HG03575 (cell line): ENCODE measurements at regions not wholly inside any gene's neighbourhood (a gene's known extent, or its start where the extent isn't known, plus 50 kb on each side); places are given as distances from the start of the nearest gene placed in this dataset.

ENCODE experiments used
- ATAC-seq: cut with Tn5 transposase; IDR thresholded peaks from one replicate; pipeline ENCODE4 v1.9.1; 2021; ENCODE audit not compliant: unreplicated experiment, insufficient number of reproducible peaks, low FRiP score; ENCODE audit errors: extremely low read depth

- peak; percentile 84 for ATAC-seq
These were observed 316.0 kb upstream of the CBLB start for GRCh38 chr3:106184540-106185457.

DNA sequence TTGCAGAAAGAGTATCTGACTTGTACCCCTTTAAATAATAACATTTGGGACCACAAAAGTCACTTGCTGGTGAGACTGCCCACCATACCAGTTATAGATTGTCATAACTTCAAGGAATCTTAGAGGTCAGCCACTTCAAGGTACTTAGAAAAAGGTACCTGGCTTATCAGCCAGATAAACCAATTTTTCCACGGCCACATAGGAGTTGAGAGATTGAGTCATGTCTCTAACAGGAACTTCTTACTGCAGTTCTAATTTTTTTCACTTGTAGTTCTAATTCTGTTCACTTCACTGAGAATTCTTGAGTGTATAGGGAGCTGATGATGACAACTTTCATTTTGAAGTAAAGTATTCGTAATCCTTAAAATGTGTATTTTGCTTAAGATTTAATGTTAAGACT is 317.1 kb upstream of the CBLB start:
- no peak for ATAC-seq

- no peak for ATAC-seq
These were observed 321.5 kb upstream of the CBLB start for GRCh38 chr3:106190296-106190695.

GRCh38 chr3:106191211-106191610 is 322.4 kb upstream of the CBLB start:
- ATAC-seq: no peak

GRCh38 chr3:106191913-106192312 is 323.1 kb upstream of the CBLB start:
- no peak for ATAC-seq

DNA sequence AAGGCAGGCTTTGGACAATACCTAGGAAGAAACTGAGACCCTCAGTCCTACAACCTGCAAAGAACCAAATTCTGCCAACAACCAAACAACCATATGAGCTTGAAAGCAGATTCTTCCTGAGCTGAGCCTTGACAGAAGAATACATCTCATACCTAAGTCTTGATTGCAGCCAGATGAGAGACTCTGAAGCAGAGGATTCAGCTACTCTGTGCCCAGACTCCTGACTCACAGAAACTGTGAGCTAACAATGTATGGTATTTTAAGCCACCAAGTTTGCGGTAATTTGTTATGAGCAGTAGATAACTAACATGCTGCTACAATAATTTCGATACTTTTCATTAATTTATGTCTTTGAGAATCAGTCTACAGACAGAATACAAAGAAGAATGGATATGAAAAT is 325.1 kb upstream of the CBLB start:
- ATAC-seq: no peak

DNA sequence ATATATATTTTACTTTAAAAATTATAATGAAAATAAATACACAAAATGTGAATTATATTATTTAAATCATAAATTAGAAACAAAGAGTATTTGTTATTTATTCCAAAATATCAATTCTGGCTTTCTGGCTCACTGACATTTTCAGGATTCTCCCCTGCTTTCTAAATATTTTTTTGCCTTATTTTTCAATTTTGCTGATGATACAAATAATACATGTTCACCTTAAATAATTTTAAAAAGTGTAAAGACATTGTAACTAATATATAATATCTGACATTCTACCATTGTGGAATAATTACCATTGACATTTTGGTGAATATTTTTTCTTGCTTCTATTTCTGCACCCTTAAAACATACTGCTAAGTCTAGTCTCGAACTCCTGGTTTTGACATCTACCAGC is 325.9 kb upstream of the CBLB start:
- ATAC-seq: no peak

- no peak for ATAC-seq
These were observed 328.9 kb upstream of the CBLB start for GRCh38 chr3:106197532-106198194.

GRCh38 chr3:106204160-106204868 is 335.5 kb upstream of the CBLB start:
- ATAC-seq: no peak

DNA sequence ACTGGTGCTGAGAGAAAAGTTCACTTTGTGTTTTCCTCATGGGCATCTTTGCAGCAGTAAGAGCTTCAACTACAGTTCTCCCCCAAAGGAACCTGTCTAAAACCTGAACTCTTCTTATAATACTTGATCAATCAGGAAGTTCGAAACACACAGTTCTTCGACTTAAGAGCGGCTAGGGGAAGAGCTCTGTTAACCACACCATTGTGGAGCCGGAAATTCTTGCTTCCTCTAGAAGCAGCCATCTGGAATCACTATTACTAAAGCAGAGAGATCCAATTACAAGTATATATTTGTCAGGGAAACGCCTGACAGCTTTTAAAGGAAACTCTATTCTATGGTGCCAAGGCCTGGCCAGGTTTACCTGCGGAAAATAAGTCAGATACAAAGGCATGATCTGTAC is 337.3 kb upstream of the CBLB start:
- peak; percentile 69 for ATAC-seq

GRCh38 chr3:106206613-106207012 is 337.8 kb upstream of the CBLB start:
- no peak for ATAC-seq

DNA sequence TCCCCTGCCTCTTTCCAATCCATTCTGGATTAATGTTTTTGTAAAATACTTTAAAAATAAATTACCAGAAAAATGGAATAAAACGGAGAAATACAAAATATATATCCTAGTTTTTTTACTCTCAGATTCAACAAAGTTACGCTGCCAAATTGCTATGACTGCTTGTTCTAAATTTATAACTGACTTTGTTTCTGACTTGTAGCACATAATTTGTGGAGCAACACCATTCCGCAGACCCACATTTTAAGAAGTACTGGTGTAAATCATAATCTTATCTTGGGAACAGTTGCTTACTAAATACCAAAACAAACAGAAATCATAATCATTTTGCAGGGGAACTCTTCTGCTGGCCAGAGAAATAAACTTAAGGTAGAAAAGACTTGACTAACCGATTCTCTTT is 339.4 kb upstream of the CBLB start:
- ATAC-seq: no peak

DNA sequence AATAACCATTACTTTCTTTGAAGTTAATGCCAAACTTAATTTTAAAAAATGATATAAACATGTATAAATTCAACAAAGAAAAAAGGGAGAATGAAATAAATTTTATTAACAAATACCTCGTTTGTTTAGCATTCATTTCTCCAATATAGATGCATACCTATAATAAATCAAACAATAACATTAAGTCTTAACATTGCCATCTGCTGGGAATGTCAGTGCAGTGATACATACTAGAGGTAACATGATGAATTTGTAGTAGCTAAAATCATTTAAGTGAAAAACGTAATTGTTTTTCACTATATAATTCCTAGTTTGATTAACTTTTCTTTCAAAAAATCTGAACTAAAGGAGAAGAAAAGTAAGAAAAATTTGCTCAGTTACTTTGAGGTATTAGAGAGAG is 340.2 kb upstream of the CBLB start:
- ATAC-seq: no peak

- no peak for ATAC-seq
These were observed 340.7 kb upstream of the CBLB start for GRCh38 chr3:106209482-106209881.

DNA sequence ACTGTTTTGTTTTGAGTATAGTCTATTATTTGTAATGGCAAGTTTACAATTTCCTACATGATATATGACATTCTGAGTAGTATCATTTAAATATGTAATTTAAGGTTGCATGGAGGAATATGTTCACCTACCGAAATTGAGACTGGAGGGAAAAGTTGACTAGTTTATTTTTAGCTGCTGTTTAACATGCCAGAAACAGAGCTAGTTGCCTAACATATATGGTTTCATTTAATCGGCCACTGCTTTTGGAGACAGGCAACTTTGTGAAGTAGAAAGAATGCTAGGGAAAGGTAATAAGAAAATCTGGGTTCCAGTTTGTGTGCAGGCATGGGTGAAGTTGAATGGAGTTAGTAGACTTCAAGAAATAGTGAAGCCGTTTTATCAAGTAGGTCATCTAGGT is 342.1 kb upstream of the CBLB start:
- no peak for ATAC-seq

GRCh38 chr3:106212665-106213222 is 343.9 kb upstream of the CBLB start:
- no peak for ATAC-seq

DNA sequence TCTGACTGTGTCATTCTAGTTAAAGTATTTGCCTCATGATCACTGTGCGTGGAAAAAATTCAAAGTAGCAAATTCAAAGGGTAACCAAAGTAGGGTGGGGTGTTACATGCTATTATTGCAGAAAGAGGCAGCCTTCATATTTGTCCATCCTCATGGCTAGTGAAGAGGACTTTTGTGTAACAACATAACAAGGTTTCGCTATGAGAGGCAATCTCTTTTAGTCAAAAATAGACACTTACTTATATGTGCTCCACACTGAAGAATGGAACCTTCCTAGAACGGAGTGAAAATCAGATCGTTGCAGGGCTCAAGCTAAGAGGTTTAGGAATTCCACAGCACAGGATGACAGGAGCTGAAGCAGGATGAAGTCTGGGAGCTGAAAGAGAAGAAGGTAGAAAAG is 345.1 kb upstream of the CBLB start:
- ATAC-seq: no peak

GRCh38 chr3:106214641-106215040 is 345.8 kb upstream of the CBLB start:
- ATAC-seq: no peak

GRCh38 chr3:106215047-106215446 is 346.2 kb upstream of the CBLB start:
- no peak for ATAC-seq

GRCh38 chr3:106217745-106218144 is 348.9 kb upstream of the CBLB start:
- ATAC-seq: no peak
